ENCODE measurements at regions not wholly inside any gene's neighbourhood (a gene's known extent, or its start where the extent isn't known, plus 50 kb on each side); places are given as distances from the start of the nearest gene placed in this dataset.

- H3K79me2 ChIP-seq (ENCODE audit: insufficient read depth, low read length): no peaks in the 10 kb centered on the region
- no peak overlapping the region for H3K9ac ChIP-seq (ENCODE audit: insufficient read depth, low read depth, low read length)
- H3K4me1 ChIP-seq (ENCODE audit: insufficient read depth, low read length): no peaks in the 10 kb centered on the region
- H2AFZ ChIP-seq (ENCODE audit: low read length): no peak overlapping the region
- intact Hi-C loops (cut with micrococcal nuclease; ENCODE audit: unreplicated experiment): no loop called here
- no peak overlapping the region for H3K4me2 ChIP-seq (ENCODE audit: low read depth, low read length)
- TF ChIP-seq, protein P1, sequence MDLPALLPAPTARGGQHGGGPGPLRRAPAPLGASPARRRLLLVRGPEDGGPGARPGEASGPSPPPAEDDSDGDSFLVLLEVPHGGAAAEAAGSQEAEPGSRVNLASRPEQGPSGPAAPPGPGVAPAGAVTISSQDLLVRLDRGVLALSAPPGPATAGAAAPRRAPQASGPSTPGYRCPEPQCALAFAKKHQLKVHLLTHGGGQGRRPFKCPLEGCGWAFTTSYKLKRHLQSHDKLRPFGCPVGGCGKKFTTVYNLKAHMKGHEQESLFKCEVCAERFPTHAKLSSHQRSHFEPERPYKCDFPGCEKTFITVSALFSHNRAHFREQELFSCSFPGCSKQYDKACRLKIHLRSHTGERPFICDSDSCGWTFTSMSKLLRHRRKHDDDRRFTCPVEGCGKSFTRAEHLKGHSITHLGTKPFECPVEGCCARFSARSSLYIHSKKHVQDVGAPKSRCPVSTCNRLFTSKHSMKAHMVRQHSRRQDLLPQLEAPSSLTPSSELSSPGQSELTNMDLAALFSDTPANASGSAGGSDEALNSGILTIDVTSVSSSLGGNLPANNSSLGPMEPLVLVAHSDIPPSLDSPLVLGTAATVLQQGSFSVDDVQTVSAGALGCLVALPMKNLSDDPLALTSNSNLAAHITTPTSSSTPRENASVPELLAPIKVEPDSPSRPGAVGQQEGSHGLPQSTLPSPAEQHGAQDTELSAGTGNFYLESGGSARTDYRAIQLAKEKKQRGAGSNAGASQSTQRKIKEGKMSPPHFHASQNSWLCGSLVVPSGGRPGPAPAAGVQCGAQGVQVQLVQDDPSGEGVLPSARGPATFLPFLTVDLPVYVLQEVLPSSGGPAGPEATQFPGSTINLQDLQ (CRISPR knock-in tag; IDR thresholded peaks at IDR 0.05): no peak
- TF ChIP-seq ZNF264 (CRISPR knock-in tag; IDR thresholded peaks at IDR 0.05) (no peak), RFX5 (IDR thresholded peaks at IDR 0.05; ENCODE audit: low read depth, low read length) (no peak), MTF2 (CRISPR knock-in tag; IDR thresholded peaks at IDR 0.05; ENCODE audit: borderline replicate concordance) (no peak), ZNF562 (CRISPR knock-in tag; IDR thresholded peaks at IDR 0.05; ENCODE audit: borderline replicate concordance) (no peak), IRF9 (CRISPR knock-in tag; IDR thresholded peaks at IDR 0.05; ENCODE audit: borderline replicate concordance) (no peak), PHB2 (IDR thresholded peaks at IDR 0.05; ENCODE audit: partially characterized antibody) (no peak), ZNF549 (CRISPR knock-in tag; IDR thresholded peaks at IDR 0.05) (no peak), MIER2 (CRISPR knock-in tag; IDR thresholded peaks at IDR 0.05) (no peak), RBFOX2 (IDR thresholded peaks at IDR 0.05; ENCODE audit: low read depth, low read length) (no peak), ZFY (CRISPR knock-in tag; IDR thresholded peaks at IDR 0.05) (no peak), PCBP2 (optimal IDR thresholded peaks at IDR 0.05; ENCODE audit: low read depth, low read length, poor library complexity, severe bottlenecking) (no peak), ZNF205 (CRISPR knock-in tag; IDR thresholded peaks at IDR 0.05) (no peak), PHF5A (CRISPR knock-in tag; IDR thresholded peaks at IDR 0.05; ENCODE audit: low read depth, unreplicated experiment) (no peak)
- TF ChIP-seq, protein P2, sequence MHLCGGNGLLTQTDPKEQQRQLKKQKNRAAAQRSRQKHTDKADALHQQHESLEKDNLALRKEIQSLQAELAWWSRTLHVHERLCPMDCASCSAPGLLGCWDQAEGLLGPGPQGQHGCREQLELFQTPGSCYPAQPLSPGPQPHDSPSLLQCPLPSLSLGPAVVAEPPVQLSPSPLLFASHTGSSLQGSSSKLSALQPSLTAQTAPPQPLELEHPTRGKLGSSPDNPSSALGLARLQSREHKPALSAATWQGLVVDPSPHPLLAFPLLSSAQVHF (CRISPR knock-in tag; IDR thresholded peaks at IDR 0.05): no peak
- TF ChIP-seq, protein P3, sequence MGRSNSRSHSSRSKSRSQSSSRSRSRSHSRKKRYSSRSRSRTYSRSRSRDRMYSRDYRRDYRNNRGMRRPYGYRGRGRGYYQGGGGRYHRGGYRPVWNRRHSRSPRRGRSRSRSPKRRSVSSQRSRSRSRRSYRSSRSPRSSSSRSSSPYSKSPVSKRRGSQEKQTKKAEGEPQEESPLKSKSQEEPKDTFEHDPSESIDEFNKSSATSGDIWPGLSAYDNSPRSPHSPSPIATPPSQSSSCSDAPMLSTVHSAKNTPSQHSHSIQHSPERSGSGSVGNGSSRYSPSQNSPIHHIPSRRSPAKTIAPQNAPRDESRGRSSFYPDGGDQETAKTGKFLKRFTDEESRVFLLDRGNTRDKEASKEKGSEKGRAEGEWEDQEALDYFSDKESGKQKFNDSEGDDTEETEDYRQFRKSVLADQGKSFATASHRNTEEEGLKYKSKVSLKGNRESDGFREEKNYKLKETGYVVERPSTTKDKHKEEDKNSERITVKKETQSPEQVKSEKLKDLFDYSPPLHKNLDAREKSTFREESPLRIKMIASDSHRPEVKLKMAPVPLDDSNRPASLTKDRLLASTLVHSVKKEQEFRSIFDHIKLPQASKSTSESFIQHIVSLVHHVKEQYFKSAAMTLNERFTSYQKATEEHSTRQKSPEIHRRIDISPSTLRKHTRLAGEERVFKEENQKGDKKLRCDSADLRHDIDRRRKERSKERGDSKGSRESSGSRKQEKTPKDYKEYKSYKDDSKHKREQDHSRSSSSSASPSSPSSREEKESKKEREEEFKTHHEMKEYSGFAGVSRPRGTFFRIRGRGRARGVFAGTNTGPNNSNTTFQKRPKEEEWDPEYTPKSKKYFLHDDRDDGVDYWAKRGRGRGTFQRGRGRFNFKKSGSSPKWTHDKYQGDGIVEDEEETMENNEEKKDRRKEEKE (IDR thresholded peaks at IDR 0.05): no peak
- FAIRE-seq (no peak), DNase-seq (ENCODE audit: low spot score) (no peak), ATAC-seq (no peak)
- in situ Hi-C loops (cut with HindIII; ENCODE audit: extremely low pct_ligation_motif_present, low pct_unique_long_range_greater_than_20kb): no loop called here
- no peak overlapping the region for H3K4me3 ChIP-seq (replicated peaks in 1 of 3; ENCODE audit: insufficient read depth in 1 of 3, low read depth in 2 of 3, low read length in 3 of 3)
- ChIA-PET CTCF (ENCODE audit: low intra/inter-chr PET ratio, low total read pairs) (no interaction called here), POLR2A (no interaction called here)
- no TSS peak for BruUV-seq (replicated peaks)
- no peak overlapping the region for H3K27ac ChIP-seq (ENCODE audit: extremely low read length, insufficient read depth, low read length)
- no peaks in the 10 kb centered on the region for H3K36me3 ChIP-seq (replicated peaks in 1 of 2; ENCODE audit: control insufficient read depth in 1 of 2, insufficient read depth in 2 of 2, low read length in 2 of 2)
- H3K27me3 ChIP-seq (ENCODE audit: control insufficient read depth in 1 of 2, insufficient read depth in 2 of 2, low read length in 2 of 2): 0 out of 5 replicates have a peak, but pooled peaks cover 0 to 4% of the 10 kb centered on the region in 2 experiments
- no peaks in the 10 kb centered on the region for H3K9me3 ChIP-seq (ENCODE audit: low read length)
- H4K20me1 ChIP-seq (ENCODE audit: insufficient read depth, low read length): no peaks in the 10 kb centered on the region
- 13% methylated on average over 7 of the region's 7 CpGs for WGBS (ENCODE audit: low lambda C conversion rate)
These were observed 64.0 kb downstream of the CCNG2 start for GRCh38 chr4:77220828-77221613.

All from HepG2 (cell line).